ENCODE measurements at regions not wholly inside any gene's neighbourhood (a gene's known extent, or its start where the extent isn't known, plus 50 kb on each side); places are given as distances from the start of the nearest gene placed in this dataset.

DNA sequence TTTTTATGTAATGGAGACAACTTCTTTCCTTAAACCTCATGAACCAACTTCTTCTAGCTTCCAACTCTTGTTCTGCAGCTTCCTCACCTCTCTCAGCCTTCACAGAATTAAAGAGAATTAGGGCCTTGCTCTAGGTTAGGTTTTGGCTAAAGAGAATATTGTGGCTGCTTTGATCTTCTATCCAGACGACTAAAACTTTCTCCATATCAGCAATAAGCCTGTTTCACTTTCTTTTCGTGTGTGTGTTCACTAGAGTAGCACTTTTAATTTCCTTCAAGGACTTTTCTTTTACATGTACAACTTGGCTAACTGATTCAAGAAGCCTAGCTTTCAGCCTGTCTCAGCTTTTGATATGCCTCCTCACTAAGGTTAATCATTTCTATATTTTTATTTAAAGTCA is 596.1 kb upstream of the NRSN1 start:
- 51 to 76% (median 70%) methylated on average over 2 of the region's 2 CpGs for WGBS, 4 donors
- intact Hi-C loops (cut with DNase I) = no loop called here
- H3K27me3 ChIP-seq = no peaks in the 10 kb centered on the region
- DNase-seq (no peak), ATAC-seq (no peak)
- H3K27ac ChIP-seq = no peak overlapping the region
- TF ChIP-seq, protein P1, sequence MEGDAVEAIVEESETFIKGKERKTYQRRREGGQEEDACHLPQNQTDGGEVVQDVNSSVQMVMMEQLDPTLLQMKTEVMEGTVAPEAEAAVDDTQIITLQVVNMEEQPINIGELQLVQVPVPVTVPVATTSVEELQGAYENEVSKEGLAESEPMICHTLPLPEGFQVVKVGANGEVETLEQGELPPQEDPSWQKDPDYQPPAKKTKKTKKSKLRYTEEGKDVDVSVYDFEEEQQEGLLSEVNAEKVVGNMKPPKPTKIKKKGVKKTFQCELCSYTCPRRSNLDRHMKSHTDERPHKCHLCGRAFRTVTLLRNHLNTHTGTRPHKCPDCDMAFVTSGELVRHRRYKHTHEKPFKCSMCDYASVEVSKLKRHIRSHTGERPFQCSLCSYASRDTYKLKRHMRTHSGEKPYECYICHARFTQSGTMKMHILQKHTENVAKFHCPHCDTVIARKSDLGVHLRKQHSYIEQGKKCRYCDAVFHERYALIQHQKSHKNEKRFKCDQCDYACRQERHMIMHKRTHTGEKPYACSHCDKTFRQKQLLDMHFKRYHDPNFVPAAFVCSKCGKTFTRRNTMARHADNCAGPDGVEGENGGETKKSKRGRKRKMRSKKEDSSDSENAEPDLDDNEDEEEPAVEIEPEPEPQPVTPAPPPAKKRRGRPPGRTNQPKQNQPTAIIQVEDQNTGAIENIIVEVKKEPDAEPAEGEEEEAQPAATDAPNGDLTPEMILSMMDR (IDR thresholded peaks at IDR 0.05) = no peak
- no peak for TF ChIP-seq POLR2A (IDR thresholded peaks at IDR 0.05)
- no peak overlapping the region for H3K4me3 ChIP-seq
- no peaks in the 10 kb centered on the region for H3K36me3 ChIP-seq
- no peaks in the 10 kb centered on the region for H3K9me3 ChIP-seq
- H3K4me1 ChIP-seq = peaks cover 0 to 8% (median 0%) of the 10 kb centered on the region in 12 donors

DNA sequence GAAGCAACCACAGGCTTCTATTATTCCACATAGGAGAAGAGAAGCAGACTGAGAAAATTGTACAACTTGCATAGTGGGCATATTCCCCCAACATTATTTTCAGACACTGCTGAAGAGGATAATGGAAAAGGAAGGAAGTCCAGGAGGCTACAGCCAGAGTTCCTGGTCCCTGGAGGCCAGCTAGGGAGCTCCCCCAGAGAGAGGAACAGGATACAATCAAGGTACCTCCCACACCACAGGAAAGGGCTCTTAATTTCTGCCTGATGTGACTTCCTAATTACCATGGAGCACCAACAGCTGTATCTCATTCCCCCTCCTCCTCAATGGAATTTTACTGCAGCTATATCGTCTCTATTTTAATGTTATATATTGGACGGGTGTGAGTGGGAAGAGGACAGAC is 594.3 kb upstream of the NRSN1 start:
- intact Hi-C loops (cut with DNase I) = no loop called here
- ATAC-seq = peak in 2 of 4 donors; percentile 48 to 68
- peaks cover 0 to 8% (median 0%) of the 10 kb centered on the region in 12 donors for H3K4me1 ChIP-seq
- DNase-seq = no peak
- no peak overlapping the region for H3K4me3 ChIP-seq
- H3K27ac ChIP-seq = peak overlapping the region in 2 of 12 donors; percentile 14 to 24
- H3K9me3 ChIP-seq = no peaks in the 10 kb centered on the region
- H3K36me3 ChIP-seq = no peaks in the 10 kb centered on the region
- 43 to 54% (median 46%) methylated on average over 2 of the region's 2 CpGs for WGBS, 4 donors
- H3K27me3 ChIP-seq = no peaks in the 10 kb centered on the region
- TF ChIP-seq POLR2A (IDR thresholded peaks at IDR 0.05) = no peak
- TF ChIP-seq, protein P1 (IDR thresholded peaks at IDR 0.05) = no peak

DNA sequence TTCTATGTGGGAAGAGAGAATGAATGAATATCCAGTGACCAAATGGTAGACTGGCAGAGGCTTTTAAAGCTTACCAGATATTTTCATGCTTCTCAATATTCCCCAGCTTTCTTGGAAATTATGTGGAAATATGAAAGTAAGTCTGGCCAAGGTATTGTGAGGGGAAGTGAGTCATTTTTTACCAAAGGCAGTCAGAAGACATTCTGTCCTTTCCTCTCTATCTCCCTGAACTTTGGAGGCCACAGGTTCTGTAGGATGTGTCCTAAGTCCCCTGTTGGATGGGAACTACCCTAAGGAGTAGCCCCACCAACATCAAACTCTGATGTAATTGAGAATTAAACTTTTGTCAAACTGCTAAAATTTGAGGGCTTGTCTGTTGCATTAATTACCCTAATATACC is 593.8 kb upstream of the NRSN1 start:
- no peaks in the 10 kb centered on the region for H3K36me3 ChIP-seq
- peaks cover 0 to 8% (median 0%) of the 10 kb centered on the region in 12 donors for H3K4me1 ChIP-seq
- H3K4me3 ChIP-seq = no peak overlapping the region
- no peak for DNase-seq
- H3K9me3 ChIP-seq = no peaks in the 10 kb centered on the region
- H3K27ac ChIP-seq = peak overlapping the region in 2 of 12 donors; percentile 24 to 33
- TF ChIP-seq, protein P1 (IDR thresholded peaks at IDR 0.05) = no peak
- TF ChIP-seq POLR2A (IDR thresholded peaks at IDR 0.05) = no peak
- no peaks in the 10 kb centered on the region for H3K27me3 ChIP-seq
- ATAC-seq = peak in 3 of 4 donors; percentile 28 to 94 (median 89)
- intact Hi-C loops (cut with DNase I) = no loop called here

DNA sequence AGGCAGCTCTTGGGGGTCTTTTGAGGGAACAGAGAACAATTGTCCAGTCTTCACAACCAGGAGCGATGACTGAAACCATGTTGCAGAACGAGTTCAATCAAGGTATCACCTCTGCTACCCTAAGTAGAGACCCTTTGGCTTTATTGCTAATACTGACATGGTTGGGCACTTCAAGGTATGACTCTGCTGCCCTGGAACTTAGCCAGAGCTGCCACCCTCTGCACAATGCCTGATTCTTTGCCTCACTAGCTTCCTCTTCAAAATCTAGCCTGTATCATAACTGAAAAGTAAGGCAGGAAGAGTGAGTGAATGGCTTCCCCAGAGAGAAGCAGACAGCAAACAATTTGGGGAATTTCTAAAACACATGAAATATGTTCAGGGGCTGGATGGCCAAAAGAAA is 592.7 kb upstream of the NRSN1 start:
- Histone ChIP-seq H3K27ac (no peak overlapping the region), H3K4me3 (no peak overlapping the region), H3K36me3 (no peaks in the 10 kb centered on the region), H3K9me3 (no peaks in the 10 kb centered on the region), H3K27me3 (no peaks in the 10 kb centered on the region), H3K4me1 (peaks cover 0 to 8% (median 0%) of the 10 kb centered on the region in 12 donors)
- TF ChIP-seq POLR2A (IDR thresholded peaks at IDR 0.05) = no peak
- TF ChIP-seq, protein P1 (IDR thresholded peaks at IDR 0.05) = no peak
- intact Hi-C loops (cut with DNase I) = no loop called here
- WGBS, 4 donors = 85 to 100% (median 90%) methylated on average over 2 of the region's 2 CpGs
- no peak for ATAC-seq
- DNase-seq = no peak
